ENCODE measurements at regions not wholly inside any gene's neighbourhood (a gene's known extent, or its start where the extent isn't known, plus 50 kb on each side); places are given as distances from the start of the nearest gene placed in this dataset.

GRCh38 chr1:219498666-219499065 lies 114.2 kb downstream of the ZC3H11B start:
- H3K27me3 ChIP-seq (replicated peaks; ENCODE audit: control insufficient read depth, insufficient read depth, low read length), result no peaks in the 10 kb centered on the region
- TF ChIP-seq, protein P1, sequence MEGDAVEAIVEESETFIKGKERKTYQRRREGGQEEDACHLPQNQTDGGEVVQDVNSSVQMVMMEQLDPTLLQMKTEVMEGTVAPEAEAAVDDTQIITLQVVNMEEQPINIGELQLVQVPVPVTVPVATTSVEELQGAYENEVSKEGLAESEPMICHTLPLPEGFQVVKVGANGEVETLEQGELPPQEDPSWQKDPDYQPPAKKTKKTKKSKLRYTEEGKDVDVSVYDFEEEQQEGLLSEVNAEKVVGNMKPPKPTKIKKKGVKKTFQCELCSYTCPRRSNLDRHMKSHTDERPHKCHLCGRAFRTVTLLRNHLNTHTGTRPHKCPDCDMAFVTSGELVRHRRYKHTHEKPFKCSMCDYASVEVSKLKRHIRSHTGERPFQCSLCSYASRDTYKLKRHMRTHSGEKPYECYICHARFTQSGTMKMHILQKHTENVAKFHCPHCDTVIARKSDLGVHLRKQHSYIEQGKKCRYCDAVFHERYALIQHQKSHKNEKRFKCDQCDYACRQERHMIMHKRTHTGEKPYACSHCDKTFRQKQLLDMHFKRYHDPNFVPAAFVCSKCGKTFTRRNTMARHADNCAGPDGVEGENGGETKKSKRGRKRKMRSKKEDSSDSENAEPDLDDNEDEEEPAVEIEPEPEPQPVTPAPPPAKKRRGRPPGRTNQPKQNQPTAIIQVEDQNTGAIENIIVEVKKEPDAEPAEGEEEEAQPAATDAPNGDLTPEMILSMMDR (IDR thresholded peaks at IDR 0.05; ENCODE audit: insufficient read depth, low read length, poor library complexity, severe bottlenecking), result no peak
- no peak for DNase-seq (ENCODE audit: extremely low read depth, insufficient read length)
- no peak overlapping the region for H3K4me3 ChIP-seq (replicated peaks; ENCODE audit: low read depth, low read length)
- no peaks in the 10 kb centered on the region for H3K36me3 ChIP-seq (ENCODE audit: control insufficient read depth, insufficient read depth, low read length)

DNA sequence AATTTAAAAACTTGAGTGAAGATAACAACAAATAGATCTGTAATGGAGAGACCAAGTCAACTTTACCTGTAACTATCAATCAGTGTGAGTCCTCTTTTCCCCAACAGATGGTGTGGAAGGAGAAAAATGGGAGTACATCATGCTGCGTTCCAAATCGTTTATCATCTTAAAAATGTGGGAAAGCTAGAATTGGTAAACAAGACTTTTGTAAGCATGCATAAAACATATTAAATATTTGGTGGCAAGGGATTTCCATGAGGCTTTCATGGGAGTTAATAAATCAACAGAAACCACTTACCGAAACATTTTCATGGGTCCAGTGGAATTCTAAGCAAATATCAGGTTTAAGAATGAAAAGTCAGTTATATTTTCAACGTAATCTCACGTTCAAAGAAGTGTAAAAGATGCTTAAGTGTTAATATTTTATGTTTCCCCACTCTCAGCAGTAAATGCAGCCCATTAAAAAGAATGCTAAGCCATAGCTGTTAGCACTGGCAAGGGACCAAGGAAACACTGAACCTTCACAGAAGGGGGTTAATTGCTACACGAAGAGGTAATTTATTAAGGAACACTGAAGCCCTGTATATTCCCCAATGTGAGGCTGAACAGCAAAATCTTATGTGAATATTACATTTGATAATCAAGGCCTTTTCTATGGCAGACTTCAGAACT lies 117.0 kb downstream of the ZC3H11B start:
- Histone ChIP-seq H3K4me3 (replicated peaks; ENCODE audit: low read depth, low read length) (no peak overlapping the region), H3K36me3 (ENCODE audit: control insufficient read depth, insufficient read depth, low read length) (no peaks in the 10 kb centered on the region), H3K27me3 (replicated peaks; ENCODE audit: control insufficient read depth, insufficient read depth, low read length) (no peaks in the 10 kb centered on the region)
- TF ChIP-seq, protein P1 (IDR thresholded peaks at IDR 0.05; ENCODE audit: insufficient read depth, low read length, poor library complexity, severe bottlenecking), result no peak
- no peak for DNase-seq (ENCODE audit: extremely low read depth, insufficient read length)

DNA sequence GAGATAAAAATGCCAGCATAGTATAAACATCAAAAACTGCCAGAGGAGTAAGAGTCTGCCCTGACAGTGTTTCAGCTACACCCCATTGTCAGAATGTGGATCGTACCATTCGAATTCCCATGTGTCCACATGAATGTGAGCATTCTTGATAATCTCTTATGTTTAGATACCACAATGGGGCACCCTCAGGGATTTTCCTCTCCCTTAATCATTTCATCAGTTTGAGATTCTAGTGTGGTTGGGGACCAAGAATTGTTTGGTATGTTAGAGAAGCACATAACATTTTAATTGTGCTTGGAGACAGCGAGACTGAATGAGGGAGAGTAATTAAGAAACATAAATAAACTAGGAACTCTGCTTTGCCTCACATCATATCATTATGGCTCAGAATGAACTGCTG lies 120.2 kb downstream of the ZC3H11B start:
- Histone ChIP-seq H3K4me3 (replicated peaks; ENCODE audit: low read depth, low read length) (no peak overlapping the region), H3K36me3 (ENCODE audit: control insufficient read depth, insufficient read depth, low read length) (no peaks in the 10 kb centered on the region), H3K27me3 (replicated peaks; ENCODE audit: control insufficient read depth, insufficient read depth, low read length) (no peaks in the 10 kb centered on the region)
- DNase-seq (ENCODE audit: extremely low read depth, insufficient read length), result no peak
- TF ChIP-seq, protein P1 (IDR thresholded peaks at IDR 0.05; ENCODE audit: insufficient read depth, low read length, poor library complexity, severe bottlenecking), result no peak

- DNase-seq (ENCODE audit: extremely low read depth, insufficient read length), result no peak
- Histone ChIP-seq H3K27me3 (replicated peaks; ENCODE audit: control insufficient read depth, insufficient read depth, low read length) (no peaks in the 10 kb centered on the region), H3K36me3 (ENCODE audit: control insufficient read depth, insufficient read depth, low read length) (no peaks in the 10 kb centered on the region), H3K4me3 (replicated peaks; ENCODE audit: low read depth, low read length) (no peak overlapping the region)
- TF ChIP-seq, protein P1 (IDR thresholded peaks at IDR 0.05; ENCODE audit: insufficient read depth, low read length, poor library complexity, severe bottlenecking), result no peak
Measured at GRCh38 chr1:219490566-219490965, 122.3 kb downstream of the ZC3H11B start.

DNA sequence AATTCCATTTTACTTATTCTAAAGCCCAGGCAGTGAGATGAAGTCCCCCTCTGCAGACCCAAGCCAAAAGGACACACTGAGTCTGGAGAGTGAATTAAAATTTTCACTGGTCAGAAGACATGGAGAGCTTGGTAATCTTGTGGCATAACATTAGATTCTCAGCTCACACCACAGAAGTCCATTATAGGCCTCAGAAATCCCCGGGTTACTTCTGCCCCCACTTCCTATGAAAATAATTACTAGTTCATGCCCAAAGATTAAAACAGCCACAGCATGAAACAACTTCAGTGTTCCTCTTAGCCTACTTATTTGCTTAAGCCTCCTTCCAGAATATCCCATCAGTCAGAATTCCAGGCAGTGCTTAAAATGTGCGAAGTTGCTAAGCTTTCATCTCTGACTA lies 123.3 kb downstream of the ZC3H11B start:
- no peak overlapping the region for H3K4me3 ChIP-seq (replicated peaks; ENCODE audit: low read depth, low read length)
- TF ChIP-seq, protein P1 (IDR thresholded peaks at IDR 0.05; ENCODE audit: insufficient read depth, low read length, poor library complexity, severe bottlenecking), result no peak
- DNase-seq (ENCODE audit: extremely low read depth, insufficient read length), result no peak

DNA sequence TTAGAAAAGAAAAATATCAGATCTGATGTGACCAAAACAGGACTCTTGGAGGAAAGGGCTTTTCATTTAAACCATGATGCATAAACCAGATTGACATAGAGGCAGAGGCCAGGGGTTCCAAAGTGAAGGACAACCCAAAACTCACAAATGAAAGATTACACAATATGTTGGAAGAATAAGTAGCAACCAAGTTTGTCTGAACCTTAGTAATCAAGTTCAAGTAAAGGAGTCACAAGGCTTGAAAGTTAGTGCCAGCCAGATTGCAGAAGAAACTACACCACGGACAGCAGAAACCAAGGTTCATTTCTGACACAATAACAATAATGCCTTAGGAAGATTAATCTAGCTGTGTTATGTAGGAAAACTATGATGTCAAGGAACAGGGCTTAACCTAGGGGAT lies 124.6 kb downstream of the ZC3H11B start:
- H3K4me3 ChIP-seq (replicated peaks; ENCODE audit: low read depth, low read length), result no peak overlapping the region
- H3K36me3 ChIP-seq (ENCODE audit: control insufficient read depth, insufficient read depth, low read length), result no peaks in the 10 kb centered on the region
- DNase-seq (ENCODE audit: extremely low read depth, insufficient read length), result no peak
- no peaks in the 10 kb centered on the region for H3K27me3 ChIP-seq (replicated peaks; ENCODE audit: control insufficient read depth, insufficient read depth, low read length)
- TF ChIP-seq, protein P1 (IDR thresholded peaks at IDR 0.05; ENCODE audit: insufficient read depth, low read length, poor library complexity, severe bottlenecking), result no peak

More for the DNA sequence above, 123.3 kb downstream of the ZC3H11B start:
- Histone ChIP-seq H3K27me3 (replicated peaks; ENCODE audit: control insufficient read depth, insufficient read depth, low read length) (no peaks in the 10 kb centered on the region), H3K36me3 (ENCODE audit: control insufficient read depth, insufficient read depth, low read length) (no peaks in the 10 kb centered on the region)

Measured in GM06990 (cell line).